ENCODE measurements at regions not wholly inside any gene's neighbourhood (a gene's known extent, or its start where the extent isn't known, plus 50 kb on each side); places are given as distances from the start of the nearest gene placed in this dataset.

- 92 to 95% methylated on average over 5 of the region's 5 CpGs for WGBS, 2 donors
- no peak for TF ChIP-seq CTCF (IDR thresholded peaks at IDR 0.05)
- TF ChIP-seq POLR2A (IDR thresholded peaks at IDR 0.05): no peak
- intact Hi-C loops (cut with DNase I; ENCODE audit: low total_unique reads): no loop called here
- no peak for DNase-seq (ENCODE audit: low spot score in 2 of 2)
- H3K4me3 ChIP-seq (ENCODE audit: low read depth, poor library complexity, severe bottlenecking): no peak overlapping the region
These were observed 317.2 kb downstream of the PDGFC start for GRCh38 chr4:156654410-156654809.

GRCh38 chr4:156643826-156644225, 327.8 kb downstream of the PDGFC start:
- TF ChIP-seq CTCF (IDR thresholded peaks at IDR 0.05) (no peak), POLR2A (IDR thresholded peaks at IDR 0.05) (no peak)
- no peak overlapping the region for H3K4me3 ChIP-seq (ENCODE audit: low read depth, poor library complexity, severe bottlenecking)
- intact Hi-C loops (cut with DNase I; ENCODE audit: low total_unique reads): no loop called here
- DNase-seq (ENCODE audit: low spot score in 2 of 2): no peak

- WGBS, 2 donors: 78 to 81% methylated on average over 3 of the region's 3 CpGs
- TF ChIP-seq CTCF (IDR thresholded peaks at IDR 0.05) (no peak), POLR2A (IDR thresholded peaks at IDR 0.05) (no peak)
- intact Hi-C loops (cut with DNase I; ENCODE audit: low total_unique reads): no loop called here
These were observed 329.4 kb downstream of the PDGFC start for GRCh38 chr4:156642161-156642560.

GRCh38 chr4:156638925-156639605, 332.5 kb downstream of the PDGFC start:
- 59 to 61% methylated on average over 4 of the region's 4 CpGs for WGBS, 2 donors
- DNase-seq (ENCODE audit: low spot score in 2 of 2): no peak
- no peak overlapping the region for H3K4me3 ChIP-seq (ENCODE audit: low read depth, poor library complexity, severe bottlenecking)
- no peak for TF ChIP-seq POLR2A (IDR thresholded peaks at IDR 0.05)
- no peak for TF ChIP-seq CTCF (IDR thresholded peaks at IDR 0.05)
- intact Hi-C loops (cut with DNase I; ENCODE audit: low total_unique reads): no loop called here

More at GRCh38 chr4:156642161-156642560, 329.4 kb downstream of the PDGFC start:
- no peak for DNase-seq (ENCODE audit: low spot score in 2 of 2)
- H3K4me3 ChIP-seq (ENCODE audit: low read depth, poor library complexity, severe bottlenecking): no peak overlapping the region

GRCh38 chr4:156638334-156638733, 333.3 kb downstream of the PDGFC start:
- TF ChIP-seq CTCF (IDR thresholded peaks at IDR 0.05) (no peak), POLR2A (IDR thresholded peaks at IDR 0.05) (no peak)
- no peak overlapping the region for H3K4me3 ChIP-seq (ENCODE audit: low read depth, poor library complexity, severe bottlenecking)
- 49 to 52% methylated on average over 5 of the region's 5 CpGs for WGBS, 2 donors
- no peak for DNase-seq (ENCODE audit: low spot score in 2 of 2)
- intact Hi-C loops (cut with DNase I; ENCODE audit: low total_unique reads): no loop called here

GRCh38 chr4:156636381-156636780, 335.2 kb downstream of the PDGFC start:
- intact Hi-C loops (cut with DNase I; ENCODE audit: low total_unique reads): no loop called here
- H3K4me3 ChIP-seq (ENCODE audit: low read depth, poor library complexity, severe bottlenecking): no peak overlapping the region
- TF ChIP-seq CTCF (IDR thresholded peaks at IDR 0.05) (no peak), POLR2A (IDR thresholded peaks at IDR 0.05) (no peak)
- WGBS, 2 donors: 96 to 97% methylated on average over 4 of the region's 4 CpGs
- DNase-seq (ENCODE audit: low spot score in 2 of 2): no peak

Measured in lower leg skin (tissue), 4 donors.